ENCODE measurements at regions not wholly inside any gene's neighbourhood (a gene's known extent, or its start where the extent isn't known, plus 50 kb on each side); places are given as distances from the start of the nearest gene placed in this dataset.

DNA sequence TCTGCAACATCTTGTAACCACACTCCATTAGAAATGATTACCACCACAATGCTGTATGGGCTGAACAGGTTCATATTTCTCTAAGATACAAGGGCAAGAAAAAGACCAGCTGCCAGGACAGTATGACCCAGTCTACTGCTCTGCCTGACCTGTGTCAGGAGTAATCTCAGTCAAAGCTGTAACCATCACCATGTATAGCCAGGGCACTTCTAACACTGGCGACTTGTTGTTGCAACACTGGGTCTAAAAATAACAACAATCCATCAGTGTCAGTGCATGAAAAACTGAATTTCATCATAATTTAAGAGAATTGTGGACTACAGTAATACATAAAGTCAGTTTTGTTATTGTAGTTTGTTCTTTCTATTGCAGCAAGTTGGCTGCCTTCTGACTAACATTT, 738.6 kb upstream of the ADGRB3 start (continued):
- no peak for TF ChIP-seq EP300 (IDR thresholded peaks at IDR 0.05; ENCODE audit: borderline replicate concordance in 1 of 2, low read depth in 2 of 2, low read length in 2 of 2)
- no peak for TF ChIP-seq EGR1 (IDR thresholded peaks at IDR 0.05; ENCODE audit: borderline replicate concordance, low read depth, low read length)

Data from H1 (cell line).